GM18508 (cell line): ENCODE measurements at regions not wholly inside any gene's neighbourhood (a gene's known extent, or its start where the extent isn't known, plus 50 kb on each side); places are given as distances from the start of the nearest gene placed in this dataset.

Source experiments
- ATAC-seq: cut with Tn5 transposase; IDR thresholded peaks from one replicate; pipeline ENCODE4 v1.9.1; 2021; ENCODE audit warnings: moderate number of reproducible peaks; ENCODE audit not compliant: insufficient read depth, unreplicated experiment

- no peak for ATAC-seq
These were observed 380.6 kb downstream of the LIG4 start for GRCh38 chr13:107834717-107835116.

DNA sequence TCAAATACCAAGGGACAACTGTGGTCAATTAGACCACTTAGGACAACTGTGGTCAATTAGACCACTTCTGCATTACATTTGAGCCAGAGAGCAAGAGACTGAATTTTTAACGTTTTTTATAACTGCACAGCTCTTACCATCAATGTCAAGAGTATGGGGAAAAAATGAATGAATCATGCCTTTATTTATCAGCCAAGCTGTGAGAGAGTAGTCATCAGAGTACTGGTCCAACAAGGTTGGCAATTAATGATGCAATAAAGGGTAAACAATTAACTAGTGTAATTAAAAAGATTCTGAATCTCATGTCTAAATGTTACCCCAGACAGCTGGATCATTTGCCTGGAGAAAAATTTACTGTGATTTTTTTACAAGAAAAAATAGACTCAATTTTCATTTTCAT lies 381.1 kb downstream of the LIG4 start:
- ATAC-seq = no peak

DNA sequence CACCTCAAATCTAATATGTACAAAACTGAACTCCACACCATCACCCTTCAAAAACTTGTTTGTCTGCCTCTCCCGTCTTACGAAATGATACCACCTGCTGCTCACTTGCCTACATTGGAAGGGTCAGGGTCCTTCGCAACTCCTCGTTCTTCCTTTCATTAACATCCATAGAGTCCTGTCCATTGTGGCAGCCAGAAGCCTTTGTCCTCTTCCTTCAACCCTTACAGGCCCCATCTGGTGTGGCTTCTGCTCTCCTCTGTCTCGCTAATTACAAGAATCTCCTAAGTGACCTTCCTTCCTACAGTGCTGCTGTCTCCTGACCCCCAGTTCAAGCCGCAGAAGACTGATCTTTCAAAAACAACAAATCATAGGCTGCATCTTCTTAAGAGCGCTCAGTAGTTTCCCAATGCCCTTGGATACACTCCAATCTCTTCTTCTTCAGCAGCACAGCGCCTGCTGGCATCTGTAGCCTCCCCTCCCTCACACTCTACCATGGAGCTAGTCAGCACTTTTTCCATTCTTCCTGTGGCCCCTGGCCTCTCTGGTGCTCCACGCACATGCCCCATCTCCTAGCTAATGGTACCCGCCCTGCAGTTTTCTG lies 382.7 kb downstream of the LIG4 start:
- ATAC-seq = no peak

DNA sequence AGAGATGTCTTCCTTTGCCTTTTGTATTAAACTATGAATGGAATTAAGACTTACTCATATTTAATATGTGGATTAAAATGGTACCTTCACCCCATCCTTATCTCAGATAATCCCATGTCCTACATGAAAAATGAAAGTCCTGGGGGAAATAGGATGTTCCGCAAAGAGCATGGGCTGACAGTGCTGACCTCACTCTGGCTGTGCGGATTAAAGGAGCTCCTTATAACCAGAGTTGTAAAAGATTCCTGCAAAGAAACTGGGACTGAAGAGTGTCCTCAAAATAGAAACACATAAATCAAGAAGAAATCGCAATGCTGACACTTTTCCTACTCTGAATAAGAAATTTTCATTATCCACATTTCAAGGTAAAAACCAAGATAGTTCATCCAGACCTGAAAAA lies 384.5 kb downstream of the LIG4 start:
- no peak for ATAC-seq

GRCh38 chr13:107827840-107828549 lies 387.3 kb downstream of the LIG4 start:
- ATAC-seq = no peak

- no peak for ATAC-seq
These were observed 390.7 kb downstream of the LIG4 start for GRCh38 chr13:107824635-107825034.

DNA sequence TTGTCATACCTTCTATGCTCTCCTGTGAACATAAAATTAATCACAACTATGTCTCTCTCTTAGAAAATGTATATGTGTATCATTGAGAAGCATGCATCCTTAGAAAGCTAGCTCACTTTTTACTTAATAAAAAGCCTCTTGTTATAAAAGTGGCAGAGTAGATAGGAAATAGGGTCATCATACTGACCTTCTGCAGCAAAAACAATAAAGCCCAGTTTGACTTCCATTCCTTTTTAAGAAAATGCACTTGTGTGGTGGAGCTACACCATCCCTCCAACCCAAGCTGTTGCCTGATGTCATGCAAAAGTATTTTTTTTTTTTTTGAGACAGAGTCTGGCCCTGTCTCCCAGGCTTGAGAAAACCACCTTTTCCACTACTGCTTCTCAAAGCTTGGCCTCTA lies 393.3 kb downstream of the LIG4 start:
- ATAC-seq = no peak

DNA sequence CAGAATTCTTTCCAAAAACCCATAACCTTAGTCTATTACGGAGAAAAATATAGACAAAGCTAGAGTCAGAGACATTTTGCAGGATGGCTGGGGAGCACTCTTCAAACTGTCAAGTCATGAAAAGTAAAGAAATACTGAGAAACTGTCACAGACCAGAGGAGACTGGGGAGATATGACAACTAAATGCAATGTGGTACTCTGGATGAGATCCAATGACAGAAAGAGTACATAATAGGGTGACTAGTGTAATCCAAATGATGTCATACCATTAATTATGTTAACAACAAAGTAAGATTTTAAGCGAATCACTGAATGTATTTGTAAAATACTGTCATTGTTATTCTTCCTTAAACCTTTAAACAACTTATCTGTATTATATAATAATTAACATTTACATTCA lies 393.8 kb downstream of the LIG4 start:
- no peak for ATAC-seq

- ATAC-seq = no peak
These were observed 396.3 kb downstream of the LIG4 start for GRCh38 chr13:107819071-107819470.

GRCh38 chr13:107817647-107818287 lies 397.6 kb downstream of the LIG4 start:
- no peak for ATAC-seq

- ATAC-seq = no peak
These were observed 403.3 kb downstream of the LIG4 start for GRCh38 chr13:107812014-107812412.

GRCh38 chr13:107811233-107812013 lies 403.9 kb downstream of the LIG4 start:
- ATAC-seq = no peak

DNA sequence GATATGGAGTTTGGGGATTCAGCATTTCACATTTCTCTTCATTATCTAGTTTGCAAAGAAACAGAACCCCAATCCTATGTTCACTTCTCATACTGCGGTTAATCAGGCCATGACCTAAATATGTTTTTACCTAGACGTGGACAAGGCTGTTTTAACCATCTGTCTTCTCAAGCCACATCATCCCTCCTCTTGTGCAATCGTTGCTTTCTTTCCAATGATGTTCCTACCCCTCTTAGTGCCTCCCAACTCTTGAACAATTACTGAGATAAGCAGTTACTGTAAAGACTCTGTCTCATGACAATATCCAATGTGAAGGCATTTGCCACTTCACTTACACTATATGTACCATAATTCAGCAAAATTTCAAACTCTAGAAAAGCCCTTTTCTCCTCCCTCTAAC lies 406.2 kb downstream of the LIG4 start:
- no peak for ATAC-seq

- ATAC-seq = no peak
These were observed 406.9 kb downstream of the LIG4 start for GRCh38 chr13:107808389-107808788.

DNA sequence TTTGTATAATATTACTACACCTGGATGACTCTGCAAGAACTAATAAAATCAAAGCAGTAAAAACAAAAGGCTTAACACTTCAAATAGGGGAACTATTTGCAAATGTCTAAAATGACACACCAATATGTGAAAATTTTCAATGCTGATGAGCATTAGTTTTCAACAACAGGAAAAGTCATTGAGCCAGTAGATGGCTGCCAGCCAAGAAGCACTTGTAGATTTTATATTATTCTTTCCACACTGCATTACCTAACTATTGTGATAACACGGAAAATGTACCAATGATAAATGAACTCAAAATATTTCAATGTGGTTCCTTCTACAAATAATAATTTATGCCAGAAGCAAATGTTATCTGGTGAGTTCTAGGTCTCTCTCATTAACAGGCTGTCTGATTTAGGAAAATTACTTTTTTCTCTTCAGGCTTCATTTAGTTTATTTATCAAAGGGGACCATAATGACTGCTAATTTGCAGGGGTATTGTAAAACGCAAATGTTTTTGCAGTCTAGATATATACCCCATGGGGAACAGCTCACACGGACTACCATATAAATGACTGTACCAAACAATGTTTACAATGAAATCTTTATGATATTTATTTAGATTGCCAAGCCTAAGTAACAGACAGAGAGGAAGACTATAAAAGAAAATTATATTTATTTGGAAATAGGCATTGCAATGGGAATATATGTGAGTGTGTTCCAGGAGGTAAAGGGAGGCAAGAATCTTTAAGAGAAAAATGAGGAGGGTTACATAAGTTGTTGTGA lies 407.8 kb downstream of the LIG4 start:
- ATAC-seq = no peak

GRCh38 chr13:107806726-107807125 lies 408.6 kb downstream of the LIG4 start:
- no peak for ATAC-seq

GRCh38 chr13:107803822-107804495 lies 411.4 kb downstream of the LIG4 start:
- no peak for ATAC-seq

- ATAC-seq = no peak
These were observed 413.7 kb downstream of the LIG4 start for GRCh38 chr13:107801621-107802020.

DNA sequence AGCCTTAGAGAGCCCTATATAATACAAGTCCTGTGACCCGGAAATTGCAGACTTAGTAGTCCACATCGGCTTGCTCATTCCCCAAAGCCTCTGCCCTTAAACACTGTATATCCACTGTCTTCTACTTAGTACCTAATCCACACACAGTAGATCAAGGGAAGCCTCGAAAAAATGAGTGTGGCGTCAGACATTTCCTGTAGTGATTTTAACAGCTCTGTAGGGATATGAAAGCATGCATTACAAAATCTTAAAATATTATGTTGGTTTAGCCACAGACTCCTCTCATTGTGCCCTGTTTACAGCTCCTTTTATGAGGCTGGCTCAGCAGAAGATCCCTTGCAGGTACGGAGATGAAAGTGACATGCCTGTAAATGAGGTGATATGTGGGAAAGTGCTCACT lies 416.3 kb downstream of the LIG4 start:
- ATAC-seq = no peak

GRCh38 chr13:107790397-107790796 lies 424.9 kb downstream of the LIG4 start:
- no peak for ATAC-seq
